ENCODE measurements at regions not wholly inside any gene's neighbourhood (a gene's known extent, or its start where the extent isn't known, plus 50 kb on each side); places are given as distances from the start of the nearest gene placed in this dataset.

- no peak for TF ChIP-seq INSM2 (tag by site-specific recombination; IDR thresholded peaks at IDR 0.05)
- no peak for TF ChIP-seq GFI1B (tag by site-specific recombination; IDR thresholded peaks at IDR 0.05)
- TF ChIP-seq WT1 (tag by site-specific recombination; IDR thresholded peaks at IDR 0.05): peak; percentile 96
- no peak for TF ChIP-seq ZNF132 (tag by site-specific recombination; IDR thresholded peaks at IDR 0.05; ENCODE audit: borderline replicate concordance)
- peak; percentile 77 for TF ChIP-seq ZNF600 (tag by site-specific recombination; IDR thresholded peaks at IDR 0.05)
- no peak for TF ChIP-seq ZNF830 (tag by site-specific recombination; IDR thresholded peaks at IDR 0.05; ENCODE audit: low read depth)
- 0 out of 2 replicates have a peak, but pooled peaks have one; percentile 23 for TF ChIP-seq SP3 (tag by site-specific recombination; IDR thresholded peaks at IDR 0.05)
- TF ChIP-seq OVOL3 (tag by site-specific recombination; IDR thresholded peaks at IDR 0.05): no peak
- TF ChIP-seq ZNF677 (tag by site-specific recombination; IDR thresholded peaks at IDR 0.05): no peak
- TF ChIP-seq PATZ1 (tag by site-specific recombination; IDR thresholded peaks at IDR 0.05): 0 out of 2 replicates have a peak, but pooled peaks have one; percentile 47
- peak; percentile 70 for TF ChIP-seq PRDM10 (tag by site-specific recombination; IDR thresholded peaks at IDR 0.05)
- TF ChIP-seq ZNF423 (tag by site-specific recombination; IDR thresholded peaks at IDR 0.05): peak; percentile 66
- no peak for TF ChIP-seq ZNF302 (tag by site-specific recombination; IDR thresholded peaks at IDR 0.05; ENCODE audit: low read depth)
- TF ChIP-seq ZFP69B (tag by site-specific recombination; IDR thresholded peaks at IDR 0.05): no peak
- no peak for TF ChIP-seq ZNF138 (tag by site-specific recombination; IDR thresholded peaks at IDR 0.05; ENCODE audit: borderline replicate concordance)
- no peak for TF ChIP-seq ZBTB10 (tag by site-specific recombination; IDR thresholded peaks at IDR 0.05)
- TF ChIP-seq SCRT2 (tag by site-specific recombination; IDR thresholded peaks at IDR 0.05): no peak
- TF ChIP-seq GLIS1 (tag by site-specific recombination; IDR thresholded peaks at IDR 0.05): peak; percentile 85
- TF ChIP-seq REST (tag by site-specific recombination; IDR thresholded peaks at IDR 0.05): no peak
- TF ChIP-seq SALL2 (tag by site-specific recombination; IDR thresholded peaks at IDR 0.05; ENCODE audit: borderline replicate concordance): no peak
- no peak for TF ChIP-seq BCL6B (tag by site-specific recombination; IDR thresholded peaks at IDR 0.05)
- no peak for TF ChIP-seq PRDM4 (tag by site-specific recombination; IDR thresholded peaks at IDR 0.05)
- TF ChIP-seq ZBTB8A (tag by site-specific recombination; IDR thresholded peaks at IDR 0.05): peak; percentile 49
Observed at GRCh38 chr5:141778206-141778605, 96.2 kb upstream of the ARAP3 start (continued).
